ENCODE measurements at regions not wholly inside any gene's neighbourhood (a gene's known extent, or its start where the extent isn't known, plus 50 kb on each side); places are given as distances from the start of the nearest gene placed in this dataset.
"Not testable (repeated sequence)": the region's sequence is repeated elsewhere in the genome, so short reads cannot be mapped to it uniquely, and the experiment has no call there.

- DNase-seq = no peak
Observed at GRCh38 chr6:8175046-8175777, 72.9 kb upstream of the EEF1E1 start.

GRCh38 chr6:8174571-8174970 is 72.2 kb upstream of the EEF1E1 start:
- no peak for DNase-seq

- DNase-seq = no peak
Observed at GRCh38 chr6:8172530-8172929, 70.2 kb upstream of the EEF1E1 start.

DNA sequence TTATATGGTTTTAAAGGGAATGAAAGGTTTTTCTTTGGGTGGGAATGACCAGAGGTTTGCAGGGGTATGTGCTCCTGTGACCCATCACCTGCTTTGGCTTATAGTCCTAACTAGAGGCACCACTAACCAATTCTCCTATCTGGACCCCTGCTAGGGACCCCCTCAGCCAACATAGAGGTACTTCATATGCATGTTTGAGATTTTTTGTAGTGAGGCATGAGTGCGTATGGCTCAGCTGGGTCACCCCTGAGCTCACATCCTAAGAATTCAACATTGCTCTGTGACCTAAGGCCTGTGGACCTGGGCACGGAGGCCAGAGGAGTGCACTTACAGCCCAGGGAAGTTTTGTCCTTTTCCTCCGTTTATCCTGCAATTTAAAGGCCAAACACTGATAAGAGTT is 68.4 kb upstream of the EEF1E1 start:
- DNase-seq = no peak

GRCh38 chr6:8170245-8170644 is 67.9 kb upstream of the EEF1E1 start:
- no peak for DNase-seq

- no peak for DNase-seq
Observed at GRCh38 chr6:8166156-8166555, 63.8 kb upstream of the EEF1E1 start.

GRCh38 chr6:8165008-8165407 is 62.7 kb upstream of the EEF1E1 start:
- not testable (repeated sequence) for DNase-seq

DNA sequence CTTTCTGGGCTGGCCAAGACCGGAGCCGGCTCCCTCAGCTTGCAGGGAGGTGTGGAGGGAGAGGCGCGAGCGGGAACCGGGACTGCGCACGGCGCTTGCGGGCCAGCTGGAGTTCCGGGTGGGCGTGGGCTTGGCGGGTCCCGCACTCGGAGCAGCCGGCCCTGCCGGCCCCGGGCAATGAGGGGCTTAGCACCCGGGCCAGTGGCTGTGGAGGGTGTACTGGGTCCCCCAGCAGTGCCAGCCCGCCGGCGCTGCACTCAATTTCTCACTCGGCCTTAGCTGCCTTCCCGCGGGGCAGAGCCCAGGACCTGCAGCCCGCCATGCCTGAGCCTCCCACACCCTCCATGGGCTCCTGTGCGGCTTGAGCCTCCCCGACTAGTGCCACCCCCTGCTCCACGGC is 61.9 kb upstream of the EEF1E1 start:
- not testable (repeated sequence) for DNase-seq

- no peak for DNase-seq
Observed at GRCh38 chr6:8159966-8160365, 57.6 kb upstream of the EEF1E1 start.

- DNase-seq = no peak
Observed at GRCh38 chr6:8157839-8158238, 55.5 kb upstream of the EEF1E1 start.

DNA sequence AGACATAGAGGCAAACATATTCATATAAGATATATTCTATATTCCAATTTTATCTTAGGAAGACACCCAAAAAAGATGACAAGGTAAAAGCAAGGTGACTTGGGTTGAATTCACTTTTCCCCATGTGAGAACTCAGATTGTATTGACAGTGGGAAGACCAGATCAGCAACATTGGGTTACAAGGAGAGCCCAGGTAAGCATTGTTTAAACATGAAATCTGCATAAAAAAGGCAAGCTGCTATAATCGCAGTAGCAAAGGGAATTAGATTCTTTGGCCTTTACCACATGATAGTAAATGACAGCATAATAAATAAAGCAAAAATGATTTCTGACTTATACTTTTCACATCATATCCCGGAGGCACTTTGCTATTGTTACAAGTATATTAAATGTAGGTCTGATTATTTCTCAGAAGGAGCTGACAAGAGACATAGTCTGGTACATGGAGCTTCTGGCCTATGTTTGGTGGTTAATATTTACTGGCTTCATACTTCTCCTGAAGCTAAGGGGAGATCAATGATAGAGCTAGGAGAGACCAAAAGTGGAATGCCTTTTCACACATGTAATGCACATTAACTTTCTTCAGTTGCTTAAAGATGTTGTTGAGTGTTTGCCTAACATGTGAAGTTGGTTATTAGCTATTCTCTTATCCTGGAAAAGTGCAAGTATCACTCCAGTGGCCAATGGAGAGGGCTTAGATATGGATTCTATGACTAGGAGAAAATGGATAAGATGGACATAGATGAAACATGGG is 53.1 kb upstream of the EEF1E1 start:
- DNase-seq = no peak

Data from stimulated activated CD4-positive, alpha-beta T cell treated with anti-CD3 and anti-CD28 coated beads, Interleukin-1b, Interleukin-23, amount 100 ng/mL, for 48 hours (primary cell).